Stimulated activated CD8-positive, alpha-beta memory T cell treated with anti-CD3 and anti-CD28 coated beads, Interleukin-7, amount 100 ng/mL, for 4 hours (primary cell): ENCODE measurements at regions not wholly inside any gene's neighbourhood (a gene's known extent, or its start where the extent isn't known, plus 50 kb on each side); places are given as distances from the start of the nearest gene placed in this dataset.

ENCODE experiments used
- DNase-seq, 2 donors: peaks; one replicate each; pipeline ENCODE4 v3.0.0-alpha.2; 2020; ENCODE audit warnings: low read depth in 2 of 2

- DNase-seq, result no peak
Observed at GRCh38 chr13:30031488-30031887, 181.1 kb upstream of the UBL3 start.

GRCh38 chr13:30030141-30030750 is 179.8 kb upstream of the UBL3 start:
- no peak for DNase-seq

- no peak for DNase-seq
Observed at GRCh38 chr13:30027569-30028455, 177.4 kb upstream of the UBL3 start.

- DNase-seq, result no peak
Observed at GRCh38 chr13:30026909-30027308, 176.5 kb upstream of the UBL3 start.

GRCh38 chr13:30026093-30026492 is 175.7 kb upstream of the UBL3 start:
- DNase-seq, result no peak

GRCh38 chr13:30025351-30025750 is 174.9 kb upstream of the UBL3 start:
- DNase-seq, result no peak

- no peak for DNase-seq
Observed at GRCh38 chr13:30024125-30024865, 173.9 kb upstream of the UBL3 start.

GRCh38 chr13:30023196-30023895 is 172.9 kb upstream of the UBL3 start:
- no peak for DNase-seq

- no peak for DNase-seq
Observed at GRCh38 chr13:30022796-30023195, 172.4 kb upstream of the UBL3 start.

- DNase-seq, result no peak
Observed at GRCh38 chr13:30022256-30022655, 171.8 kb upstream of the UBL3 start.

- no peak for DNase-seq
Observed at GRCh38 chr13:30021611-30022010, 171.2 kb upstream of the UBL3 start.

- no peak for DNase-seq
Observed at GRCh38 chr13:30020726-30021312, 170.4 kb upstream of the UBL3 start.

GRCh38 chr13:30019648-30020626 is 169.5 kb upstream of the UBL3 start:
- DNase-seq, result no peak

GRCh38 chr13:30017880-30018279 is 167.5 kb upstream of the UBL3 start:
- DNase-seq, result no peak

GRCh38 chr13:30016398-30016797 is 166.0 kb upstream of the UBL3 start:
- DNase-seq, result no peak

GRCh38 chr13:30009411-30009810 is 159.0 kb upstream of the UBL3 start:
- DNase-seq, result no peak

GRCh38 chr13:30006246-30006645 is 155.8 kb upstream of the UBL3 start:
- no peak for DNase-seq

- DNase-seq, result no peak
Observed at GRCh38 chr13:30004204-30004603, 153.8 kb upstream of the UBL3 start.

GRCh38 chr13:30002577-30002976 is 152.2 kb upstream of the UBL3 start:
- DNase-seq, result no peak

GRCh38 chr13:30000370-30000765 is 150.0 kb upstream of the UBL3 start:
- DNase-seq, result no peak
